GOT3 (cell line): ENCODE measurements at regions not wholly inside any gene's neighbourhood (a gene's known extent, or its start where the extent isn't known, plus 50 kb on each side); places are given as distances from the start of the nearest gene placed in this dataset.

ENCODE experiments used
- DNase-seq: peaks from one replicate; lab custom pipeline; 2025; ENCODE audit warnings: mixed read lengths; lab: John Stamatoyannopoulos, UW

DNA sequence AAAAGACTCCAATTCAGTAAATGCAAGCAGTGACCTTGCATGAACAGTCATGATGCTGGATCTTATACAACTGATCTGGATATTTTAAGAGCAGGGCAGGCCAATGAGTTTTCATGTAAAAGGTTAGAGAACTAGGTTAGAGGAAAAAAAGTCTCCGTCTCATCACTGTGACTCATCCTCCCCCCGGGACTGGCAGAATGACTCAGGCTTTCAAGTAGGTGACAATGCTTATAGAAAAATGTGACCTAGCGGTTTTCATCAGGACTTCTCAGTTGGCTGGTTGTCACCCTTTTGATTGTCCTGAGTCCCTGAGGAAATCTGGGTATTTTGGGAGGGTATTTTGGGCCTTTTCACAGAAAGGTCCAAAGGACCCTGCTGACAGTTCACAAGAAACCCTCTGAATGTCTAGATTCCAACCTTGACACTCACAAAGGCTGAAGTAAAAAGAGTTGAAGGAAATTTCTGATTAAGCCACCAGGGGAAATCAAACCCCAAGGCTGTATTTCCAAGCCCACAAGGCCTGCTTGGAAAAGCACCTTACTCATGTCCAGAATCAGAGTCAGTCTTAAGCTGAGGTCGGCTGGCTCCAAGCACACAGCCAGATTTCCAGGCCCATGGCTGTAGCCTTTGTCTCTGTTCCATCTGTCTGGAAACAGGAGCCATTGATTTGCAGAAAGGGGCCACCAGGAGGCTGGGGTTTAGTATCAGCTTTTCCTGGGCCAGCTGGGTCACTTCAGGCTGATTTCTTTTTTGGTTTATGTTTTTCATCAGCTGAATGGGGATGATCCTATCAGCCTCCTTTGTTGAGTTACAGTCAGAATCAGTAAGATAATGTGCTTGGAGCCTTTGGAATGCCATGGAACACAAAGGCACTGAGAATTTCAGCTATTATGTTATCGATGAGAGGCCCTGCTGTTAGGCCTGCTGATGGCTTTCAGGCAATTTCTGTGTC is 226.4 kb upstream of the HABP2 start:
- peak; percentile 53 for DNase-seq

GRCh38 chr10:113329121-113329596 is 223.7 kb upstream of the HABP2 start:
- no peak for DNase-seq

GRCh38 chr10:113331961-113332360 is 220.9 kb upstream of the HABP2 start:
- DNase-seq = no peak

DNA sequence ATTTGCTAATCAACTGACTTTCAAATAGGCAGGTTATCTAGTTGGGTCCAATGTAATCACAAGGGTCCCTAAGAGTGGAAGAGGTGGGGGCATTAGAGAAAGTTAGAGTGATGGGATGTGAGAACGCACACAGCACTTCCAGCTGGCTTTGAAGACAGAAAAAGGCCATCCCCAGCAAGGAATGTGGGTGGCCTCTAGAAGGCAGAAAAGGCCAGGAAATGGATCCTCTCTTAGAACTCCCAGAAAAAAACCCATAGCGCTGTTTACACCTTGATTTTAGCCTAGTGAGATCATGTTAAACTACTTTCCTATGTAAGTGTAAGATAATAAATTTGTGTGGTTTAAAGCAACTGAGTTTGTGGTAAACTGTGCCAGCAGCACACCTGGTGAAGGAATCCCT is 219.5 kb upstream of the HABP2 start:
- no peak for DNase-seq

DNA sequence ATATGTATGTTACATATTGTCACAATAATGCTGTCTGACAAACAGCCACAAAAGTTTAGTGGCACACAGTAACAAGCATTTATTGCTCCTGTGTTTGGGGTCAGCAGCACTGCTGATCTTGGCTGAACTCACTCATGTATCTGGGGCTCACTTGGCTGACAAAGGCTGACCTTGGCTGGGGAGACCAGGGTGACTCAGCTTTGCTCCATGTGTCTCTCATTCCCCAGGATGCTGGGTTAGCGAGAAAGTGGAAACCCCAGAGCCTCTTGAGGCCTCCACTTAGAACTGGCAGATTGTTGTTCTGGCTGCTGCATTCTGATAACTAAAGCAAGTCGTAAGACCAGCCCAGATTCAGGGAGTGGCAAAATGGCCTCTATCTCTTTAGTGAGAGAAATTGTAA is 217.3 kb upstream of the HABP2 start:
- no peak for DNase-seq

DNA sequence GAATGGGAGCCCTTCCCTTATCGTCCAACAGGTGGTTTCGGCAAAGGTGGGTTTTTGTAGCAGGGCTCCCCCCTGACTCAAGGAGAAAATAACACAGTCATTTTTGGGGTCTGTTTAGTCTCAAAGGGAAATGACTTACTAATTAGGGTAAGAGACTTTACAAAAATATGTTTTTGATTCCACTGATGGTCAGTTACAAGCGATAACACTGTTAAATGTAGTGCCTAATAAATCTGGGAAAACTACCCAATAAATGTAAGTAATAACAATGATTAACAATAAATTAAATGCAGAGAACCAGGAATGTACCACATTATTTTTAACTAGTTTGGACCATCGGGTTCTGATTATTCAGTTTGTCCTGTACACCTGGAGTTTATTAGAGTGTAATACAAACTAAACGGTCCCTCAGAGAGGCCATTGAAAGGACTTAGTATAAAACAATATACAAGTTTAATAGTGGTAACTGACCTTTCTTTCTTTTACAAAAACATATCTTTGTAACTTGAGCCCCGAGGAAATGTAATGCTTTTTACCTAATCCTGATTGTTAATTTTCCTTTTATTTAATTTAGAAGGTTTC is 216.2 kb upstream of the HABP2 start:
- DNase-seq = no peak

DNA sequence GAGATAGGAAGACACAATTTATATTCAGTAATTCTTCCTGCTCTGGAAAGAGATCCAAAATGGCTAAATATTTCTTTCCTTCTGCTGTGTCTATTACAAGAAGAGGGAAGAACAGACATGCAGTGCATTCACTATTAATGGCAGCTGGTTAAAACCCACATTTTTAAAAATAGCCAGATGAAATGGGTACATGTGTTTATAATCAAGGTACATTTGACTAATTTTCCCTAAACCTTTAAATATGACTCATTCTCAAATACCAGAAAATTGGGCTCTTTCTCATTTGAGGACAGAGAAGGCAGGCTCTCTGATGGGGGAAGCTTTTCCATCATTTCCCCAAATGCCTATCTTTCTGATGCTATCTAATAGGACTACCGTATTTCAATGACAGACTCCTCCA is 215.7 kb upstream of the HABP2 start:
- no peak for DNase-seq

DNA sequence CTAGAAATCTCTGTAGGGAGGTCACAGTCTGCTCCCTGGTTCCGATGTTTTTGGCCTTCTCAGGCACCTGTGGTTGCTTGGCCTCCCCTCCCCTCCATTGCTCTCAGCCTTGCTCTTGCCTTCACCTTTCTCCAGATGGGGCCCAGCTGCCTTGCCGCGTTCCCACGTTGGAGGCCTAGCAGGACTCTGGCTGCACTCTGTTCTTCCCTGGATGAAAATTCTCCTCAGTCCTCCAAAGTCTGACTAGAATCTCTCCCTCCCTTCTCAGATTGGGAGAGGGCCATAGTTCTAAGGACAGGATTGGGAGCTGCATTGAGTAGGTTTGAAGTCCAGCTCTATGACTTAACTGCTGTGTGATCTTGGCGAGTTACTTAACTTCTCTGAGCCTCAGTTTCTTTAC is 213.7 kb upstream of the HABP2 start:
- DNase-seq = no peak

DNA sequence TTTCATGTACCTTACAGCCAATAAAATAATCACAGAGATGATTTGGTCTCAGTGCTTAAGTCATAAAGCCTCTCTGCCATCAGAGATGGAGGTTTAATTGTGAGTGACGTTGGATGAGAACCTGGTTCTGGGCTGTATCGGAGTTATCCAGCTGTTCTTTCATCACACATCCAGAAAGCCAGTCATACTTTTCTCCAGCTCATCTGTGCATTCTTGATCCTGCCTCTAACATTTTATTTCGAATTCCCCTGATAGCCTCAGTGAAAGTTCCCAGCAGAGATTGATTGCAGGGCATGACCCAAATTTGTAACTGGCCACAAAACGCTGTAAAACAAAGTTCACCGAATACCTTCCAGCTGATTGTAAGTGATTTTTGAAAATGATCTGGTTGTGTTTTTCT is 212.6 kb upstream of the HABP2 start:
- DNase-seq = no peak

- DNase-seq = no peak
Observed at GRCh38 chr10:113341138-113341537, 211.7 kb upstream of the HABP2 start.

DNA sequence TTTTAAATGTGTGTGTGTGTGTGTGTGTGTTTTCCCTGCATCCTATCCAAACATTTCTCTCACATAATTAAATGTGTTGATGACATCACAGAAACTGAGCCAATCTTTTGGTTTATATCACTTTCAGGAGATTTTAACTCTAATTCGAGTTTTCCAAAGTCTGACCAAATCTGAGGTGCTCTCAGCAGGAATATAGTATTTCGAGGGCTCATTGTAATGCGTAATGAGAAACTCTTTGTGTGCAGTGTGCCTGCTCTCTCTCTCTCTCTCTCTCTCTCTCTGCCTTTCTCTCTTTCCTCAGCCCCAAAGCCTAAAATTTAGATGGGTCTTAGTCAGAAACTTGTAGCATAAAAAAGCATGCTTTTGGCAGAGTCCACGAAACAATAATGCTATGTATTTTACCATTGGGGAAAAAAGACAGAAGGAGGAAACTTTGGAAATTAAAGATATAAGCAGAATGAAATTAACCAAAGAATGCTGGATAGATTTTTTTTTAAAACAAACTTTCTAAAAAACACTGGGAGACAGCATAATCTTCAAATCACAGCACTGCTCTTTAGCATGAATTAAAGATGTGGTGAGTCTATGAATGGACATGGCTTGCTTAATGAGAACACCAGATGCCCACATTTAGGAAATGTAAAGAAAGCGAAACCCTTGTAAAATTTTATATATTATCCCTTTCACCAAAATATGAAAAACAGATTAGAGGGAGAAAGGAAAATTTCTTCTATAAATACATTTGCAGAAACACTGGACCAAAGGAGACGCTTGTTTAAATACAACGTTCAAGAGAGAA is 206.8 kb upstream of the HABP2 start:
- DNase-seq = no peak

DNA sequence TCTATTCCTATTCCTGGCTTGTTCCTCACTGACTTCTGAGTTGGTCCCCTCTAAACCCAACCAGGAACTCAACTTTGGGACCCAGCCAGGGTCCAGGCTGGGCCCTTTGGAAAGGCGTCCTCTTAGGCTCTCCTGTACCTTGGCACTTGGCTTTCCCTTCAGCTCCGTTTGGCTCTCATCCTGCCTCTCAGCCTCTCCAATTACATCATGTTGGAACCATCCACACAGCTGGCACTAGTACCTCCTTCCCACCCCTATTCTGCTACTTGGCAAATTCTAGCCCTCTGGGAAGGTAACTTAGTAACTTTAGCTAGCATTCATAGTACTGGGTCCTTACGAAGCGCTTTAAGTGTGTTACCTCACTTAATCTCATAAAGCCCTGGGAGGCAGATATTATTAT is 205.3 kb upstream of the HABP2 start:
- DNase-seq = no peak

GRCh38 chr10:113348694-113349093 is 204.2 kb upstream of the HABP2 start:
- DNase-seq = no peak

DNA sequence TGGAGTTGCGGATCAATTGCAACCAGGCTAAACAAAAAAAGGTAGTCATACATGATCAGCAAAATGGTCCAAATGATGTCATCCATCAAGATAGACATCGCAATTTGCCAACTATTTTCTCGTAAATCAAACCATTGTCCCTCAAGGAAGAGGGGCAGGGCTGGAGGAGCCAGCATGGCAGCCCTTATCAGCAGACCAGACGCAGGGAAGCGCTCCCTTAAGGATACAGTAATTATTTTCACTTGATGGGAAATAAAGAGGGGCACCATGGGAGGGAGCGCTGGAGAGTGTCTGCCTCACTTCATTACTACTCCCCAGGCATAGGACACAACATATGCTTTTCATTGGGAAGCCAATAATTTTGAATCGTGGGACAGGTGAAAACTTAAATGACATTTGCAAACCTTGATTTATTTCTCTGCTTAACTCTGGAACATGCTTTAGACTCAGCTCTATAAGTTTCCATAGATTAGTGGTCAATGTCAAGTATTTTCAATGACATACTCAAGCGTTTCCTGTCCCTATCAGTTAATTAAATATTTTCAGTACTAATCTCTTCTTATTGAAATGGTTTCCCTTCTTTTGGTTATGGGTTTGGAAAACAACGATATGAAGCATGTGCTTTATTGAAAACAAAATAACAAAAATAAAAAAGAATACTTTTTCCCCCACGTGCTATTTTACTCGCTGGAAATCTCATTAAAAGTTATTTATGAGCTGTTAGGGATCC is 202.4 kb upstream of the HABP2 start:
- DNase-seq = no peak

GRCh38 chr10:113354711-113355110 is 198.1 kb upstream of the HABP2 start:
- DNase-seq = no peak

GRCh38 chr10:113356794-113357680 is 195.8 kb upstream of the HABP2 start:
- no peak for DNase-seq

- DNase-seq = no peak
Observed at GRCh38 chr10:113357681-113358300, 195.1 kb upstream of the HABP2 start.

DNA sequence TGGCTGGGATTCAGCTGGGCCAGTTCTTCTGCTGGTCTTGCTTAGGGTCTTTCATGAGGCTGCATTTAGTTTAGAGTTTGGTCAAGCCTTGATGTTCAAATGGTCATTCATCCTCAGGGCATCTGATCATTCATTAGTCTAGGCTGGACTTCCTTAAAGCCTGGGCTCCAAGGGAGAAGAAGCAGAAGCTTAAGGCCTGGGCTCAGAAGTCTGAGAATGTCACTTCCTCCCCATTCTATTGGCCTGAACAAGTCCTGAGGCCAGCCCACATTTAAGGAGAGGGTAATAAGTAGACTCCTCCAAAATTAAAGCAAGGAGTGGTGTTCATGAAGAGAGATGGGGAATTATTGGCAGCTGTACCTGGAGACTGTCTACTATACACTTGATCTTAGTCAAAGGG is 193.2 kb upstream of the HABP2 start:
- no peak for DNase-seq

- DNase-seq = no peak
Observed at GRCh38 chr10:113360870-113361269, 192.0 kb upstream of the HABP2 start.

DNA sequence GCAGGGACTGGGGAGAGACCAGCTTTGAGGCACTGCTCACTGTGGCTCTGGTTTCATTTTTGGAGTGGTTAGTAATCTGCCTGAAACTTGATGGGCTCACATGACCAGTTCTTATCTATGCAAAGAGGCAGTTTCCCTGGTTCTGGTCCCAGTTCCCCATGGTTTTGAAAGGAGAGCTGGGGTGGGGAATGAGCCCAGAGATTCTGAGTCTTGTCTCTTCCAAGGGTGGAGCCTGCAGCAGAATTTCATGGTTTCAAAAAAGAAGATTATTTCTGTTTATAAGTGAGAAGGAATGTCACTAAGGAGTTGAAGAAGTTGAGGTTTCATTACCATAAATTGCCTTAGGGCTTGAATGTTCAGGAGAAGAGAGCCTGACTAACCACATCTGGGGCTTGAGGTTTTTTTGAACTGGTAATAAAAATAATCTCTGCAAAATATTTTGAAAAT is 190.2 kb upstream of the HABP2 start:
- no peak for DNase-seq
